HG03097 (cell line): ENCODE measurements at regions not wholly inside any gene's neighbourhood (a gene's known extent, or its start where the extent isn't known, plus 50 kb on each side); places are given as distances from the start of the nearest gene placed in this dataset.

Source experiments
- ATAC-seq: cut with Tn5 transposase; IDR thresholded peaks from one replicate; pipeline ENCODE4 v1.9.1; 2021; ENCODE audit not compliant: unreplicated experiment, low FRiP score

DNA sequence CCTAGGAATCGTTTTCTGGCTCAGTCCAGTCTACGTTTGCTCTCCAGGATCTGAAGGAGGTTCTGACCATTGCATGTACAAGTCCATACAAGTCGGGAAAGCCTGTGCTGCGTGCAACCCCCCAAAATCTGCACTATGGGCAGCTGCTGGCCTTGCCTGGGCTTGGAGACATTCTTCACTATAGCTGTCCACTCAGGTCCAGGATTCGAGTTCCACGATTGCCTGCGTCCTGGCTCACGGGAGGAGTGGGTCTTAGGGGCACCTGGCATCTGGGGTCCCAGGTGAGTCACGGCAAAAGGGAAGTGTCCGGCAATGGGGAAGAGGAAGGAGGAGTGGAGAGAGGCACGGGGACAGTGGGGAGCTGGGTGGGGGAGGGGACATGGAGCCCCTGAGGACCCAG lies 563.0 kb downstream of the BRD1 start:
- ATAC-seq, result no peak

GRCh38 chr22:49263101-49263500 lies 564.6 kb downstream of the BRD1 start:
- no peak for ATAC-seq

DNA sequence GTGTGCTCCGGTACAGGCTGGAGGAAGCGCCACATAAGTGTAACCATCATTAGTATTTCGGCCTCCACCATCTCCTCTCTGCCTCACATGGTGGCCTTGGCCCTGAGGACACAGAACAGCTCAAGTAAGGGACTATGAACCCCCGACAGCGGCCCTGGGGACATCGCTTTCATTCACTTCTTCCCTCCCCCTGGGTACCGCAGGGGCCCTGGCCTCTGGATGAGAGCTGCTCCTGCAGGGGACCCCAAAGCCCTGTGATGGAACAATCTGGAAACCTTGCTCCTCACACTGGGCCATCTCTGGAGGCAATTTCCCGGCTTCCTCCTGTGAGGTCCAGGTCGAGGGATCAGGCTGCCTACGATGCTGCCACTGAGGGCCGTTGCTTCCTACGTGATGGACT lies 565.5 kb downstream of the BRD1 start:
- no peak for ATAC-seq

- no peak for ATAC-seq
Observed at GRCh38 chr22:49261616-49262015, 566.1 kb downstream of the BRD1 start.

- no peak for ATAC-seq
Observed at GRCh38 chr22:49260681-49261580, 566.7 kb downstream of the BRD1 start.

GRCh38 chr22:49259839-49260615 lies 567.6 kb downstream of the BRD1 start:
- ATAC-seq, result no peak

DNA sequence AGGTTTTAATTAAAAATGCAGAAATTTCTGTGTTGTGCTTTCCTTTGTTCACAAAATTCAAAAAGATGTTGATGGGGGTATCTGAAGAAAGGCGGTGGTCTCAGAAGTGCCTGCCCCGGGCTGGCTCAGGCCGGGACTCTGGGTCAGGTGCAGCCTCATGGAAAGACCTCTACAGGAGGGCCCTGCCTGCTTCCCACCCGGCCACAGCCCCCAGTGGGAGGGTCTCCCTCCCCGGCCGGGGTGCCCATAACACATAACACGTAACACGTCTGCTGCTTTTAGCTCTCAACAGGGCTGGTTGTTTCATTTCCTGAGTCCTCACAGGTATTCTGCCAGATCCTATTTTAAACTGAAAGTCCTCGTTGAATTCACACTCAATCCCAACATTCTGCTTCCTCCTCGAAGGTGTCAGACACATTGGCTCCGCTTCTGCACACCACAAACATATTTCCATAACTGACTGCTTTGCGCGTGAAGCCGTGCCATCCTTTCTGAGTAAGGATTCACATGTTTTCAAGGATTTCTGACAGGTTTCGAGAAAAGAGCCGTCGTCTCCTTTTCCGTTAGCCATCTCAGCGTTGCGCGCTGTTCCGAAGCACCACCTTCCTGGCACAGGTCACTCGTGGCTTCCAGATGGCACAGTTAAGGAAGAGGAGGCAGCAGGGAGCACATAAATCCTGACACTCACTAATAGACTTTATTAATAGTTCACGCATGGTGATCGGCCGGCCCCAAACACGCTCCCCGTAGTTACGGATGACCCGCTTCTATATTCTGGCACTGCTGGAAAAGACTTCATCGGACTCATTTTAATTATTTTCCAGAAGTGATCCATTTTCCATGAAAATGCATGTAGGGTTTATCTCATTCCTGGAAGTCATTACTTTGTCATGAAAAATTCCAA lies 569.3 kb downstream of the BRD1 start:
- ATAC-seq, result no peak

GRCh38 chr22:49257551-49257961 lies 570.1 kb downstream of the BRD1 start:
- no peak for ATAC-seq

GRCh38 chr22:49255741-49256318 lies 571.8 kb downstream of the BRD1 start:
- no peak for ATAC-seq

- ATAC-seq, result no peak
Observed at GRCh38 chr22:49255154-49255553, 572.5 kb downstream of the BRD1 start.

DNA sequence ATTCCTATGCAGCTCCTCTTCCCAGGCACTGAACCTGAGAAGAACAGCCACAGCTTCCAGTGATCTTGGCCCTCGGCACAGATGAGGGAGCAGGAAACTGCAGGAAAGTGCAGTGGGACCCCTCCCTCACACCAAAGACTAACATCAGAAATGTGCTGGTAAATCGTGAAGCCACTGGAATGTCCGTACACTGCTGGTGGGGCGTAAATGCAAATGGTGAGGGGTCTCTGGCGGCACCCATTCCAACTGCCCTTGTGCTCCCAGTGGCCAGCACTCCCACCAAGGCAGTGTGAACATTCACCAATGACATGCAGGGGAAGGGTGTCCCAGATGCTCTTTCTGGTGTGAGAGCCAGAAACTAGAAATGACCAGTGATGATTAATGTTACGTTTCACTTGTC lies 574.0 kb downstream of the BRD1 start:
- no peak for ATAC-seq

GRCh38 chr22:49251371-49251770 lies 576.3 kb downstream of the BRD1 start:
- ATAC-seq, result no peak

- no peak for ATAC-seq
Observed at GRCh38 chr22:49247194-49247924, 580.3 kb downstream of the BRD1 start.

GRCh38 chr22:49244466-49245420 lies 582.9 kb downstream of the BRD1 start:
- ATAC-seq, result no peak

DNA sequence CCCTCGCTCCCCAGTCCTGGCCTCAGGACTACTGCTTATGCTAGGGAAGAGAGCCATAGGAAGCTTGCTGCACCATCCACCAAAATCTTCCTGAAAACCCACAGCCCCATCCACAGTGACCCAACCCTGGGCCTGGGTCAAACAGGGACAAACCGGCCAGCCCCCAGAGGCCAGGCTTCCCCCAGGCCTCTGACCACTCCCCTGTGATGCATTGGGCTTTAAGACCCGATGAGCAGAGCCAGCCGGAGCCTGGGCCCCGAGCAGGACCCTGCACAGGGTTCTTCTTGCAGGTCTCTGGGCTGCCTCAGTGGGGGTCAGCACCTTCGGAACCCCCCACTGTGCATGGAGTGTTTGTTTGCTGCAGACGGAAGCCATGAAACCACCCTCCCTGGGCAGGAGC lies 583.7 kb downstream of the BRD1 start:
- ATAC-seq, result no peak

DNA sequence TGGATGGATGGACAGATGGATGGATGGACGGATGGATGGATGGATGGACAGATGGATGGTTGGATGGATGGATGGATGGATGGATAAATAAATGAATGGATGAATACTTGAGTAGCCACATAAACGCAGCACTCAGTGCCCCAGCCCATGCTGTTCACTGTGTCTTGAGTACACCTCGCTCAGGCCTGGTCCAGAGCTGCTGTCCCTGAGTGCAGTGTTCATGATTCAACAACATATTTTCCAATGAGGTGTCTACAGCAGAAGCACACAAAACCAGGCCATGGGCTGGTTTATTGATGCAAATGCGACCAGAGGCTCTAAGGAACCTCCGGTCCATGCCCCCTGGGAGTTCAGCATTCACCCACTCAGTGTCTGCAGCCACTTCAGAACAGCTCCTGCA lies 584.3 kb downstream of the BRD1 start:
- ATAC-seq, result no peak

DNA sequence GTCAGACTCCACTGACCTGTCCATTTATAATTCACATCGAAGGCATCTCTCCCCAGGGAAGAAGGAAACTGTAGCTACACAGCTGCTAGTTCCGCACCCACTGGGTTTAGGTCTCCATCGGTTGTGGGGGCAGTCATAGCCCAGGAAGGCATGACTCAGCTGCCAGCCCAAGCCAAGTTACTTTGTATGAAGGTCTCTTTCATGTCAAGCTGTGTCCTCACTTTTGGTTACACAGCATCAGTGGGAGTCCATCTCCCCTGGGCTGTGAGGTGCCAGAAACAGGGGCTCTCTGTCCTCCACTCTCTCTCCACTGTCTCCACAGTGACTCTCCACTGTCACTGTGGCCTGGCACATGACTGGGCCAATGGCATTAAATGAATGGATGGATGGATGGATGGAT lies 585.2 kb downstream of the BRD1 start:
- no peak for ATAC-seq

- no peak for ATAC-seq
Observed at GRCh38 chr22:49241174-49241851, 586.4 kb downstream of the BRD1 start.
